ENCODE measurements at regions not wholly inside any gene's neighbourhood (a gene's known extent, or its start where the extent isn't known, plus 50 kb on each side); places are given as distances from the start of the nearest gene placed in this dataset.

GRCh38 chr5:173721601-173722232, 105.3 kb upstream of the BOD1 start:
- TF ChIP-seq CTCF (IDR thresholded peaks at IDR 0.05): no peak
- TF ChIP-seq POLR2A (IDR thresholded peaks at IDR 0.05): no peak

Data from body of pancreas (tissue), 4 donors.